HEK293 (cell line): ENCODE measurements at regions not wholly inside any gene's neighbourhood (a gene's known extent, or its start where the extent isn't known, plus 50 kb on each side); places are given as distances from the start of the nearest gene placed in this dataset.

Experiments used
- CTCF ChIA-PET: fragments of 350-600 bp; formaldehyde crosslinking; extraction: SDS; loops from one replicate; lab custom pipeline; 2021; ENCODE audit warnings: antibody characterized with exemption; lab: Yijun Ruan, JAX
- POLR2A ChIA-PET: fragments of 300-600 bp; formaldehyde crosslinking; extraction: SDS; loops from one replicate; lab custom pipeline; 2020; ENCODE audit warnings: antibody characterized with exemption, inconsistent platforms; lab: Yijun Ruan, JAX
- H3K27ac ChIP-seq: fragments of 200-500 bp; sonication (Bioruptor generic); 2 replicates; pipeline ENCODE4 v1.5.1; 2014; ENCODE audit warnings: low read depth, low read length, control low read depth, inconsistent platforms; ENCODE audit errors: extremely low read depth
- H3K36me3 ChIP-seq, 2 experiments: fragments of 200-500 bp in 1 of 2; sonication (Bioruptor generic) in 1 of 2; 1 replicate in 1 of 2; 2 replicates in 1 of 2; pipeline ENCODE4 v1.5.1; 2014 to 2017; ENCODE audit warnings: inconsistent platforms in 2 of 2, low read length in 2 of 2; ENCODE audit not compliant: control insufficient read depth in 2 of 2, insufficient read depth in 1 of 2
- H3K4me1 ChIP-seq: fragments of 200-500 bp; sonication (Bioruptor generic); 2 replicates; pipeline ENCODE4 v1.5.1; 2014; ENCODE audit warnings: mild to moderate bottlenecking, low read length, inconsistent platforms; ENCODE audit not compliant: control insufficient read depth, insufficient read depth
- H3K4me3 ChIP-seq: 2 replicates; pipeline ENCODE4 v1.5.1; 2011; ENCODE audit warnings: low read depth, mild to moderate bottlenecking, control low read depth, low read length, moderate library complexity
- H3K9me3 ChIP-seq: fragments of 200-500 bp; sonication (Bioruptor generic); 2 replicates; pipeline ENCODE4 v1.5.1; 2014; ENCODE audit warnings: low read depth, low read length, inconsistent platforms; ENCODE audit not compliant: control insufficient read depth, insufficient read depth
- EGR2 ChIP-seq: fragments of 450-650 bp; formaldehyde crosslinking; IDR thresholded peaks from 2 replicates; pipeline ENCODE4 v1.5.1; 2016; ENCODE audit warnings: low read depth, missing biosample characterization, missing genetic modification characterization
- PATZ1 ChIP-seq: fragments of 450-650 bp; formaldehyde crosslinking; IDR thresholded peaks from 2 replicates; pipeline ENCODE4 v1.5.1; 2016; ENCODE audit warnings: missing biosample characterization, missing genetic modification characterization
- REPIN1 ChIP-seq: fragments of 450-650 bp; formaldehyde crosslinking; IDR thresholded peaks from 2 replicates; pipeline ENCODE4 v1.5.1; 2017; ENCODE audit warnings: missing biosample characterization, missing genetic modification characterization, low read depth
- ZNF169 ChIP-seq: fragments of 450-650 bp; formaldehyde crosslinking; IDR thresholded peaks from 2 replicates; pipeline ENCODE4 v1.5.1; 2016; ENCODE audit warnings: missing biosample characterization, missing genetic modification characterization
- ZNF174 ChIP-seq: fragments of 450-650 bp; formaldehyde crosslinking; IDR thresholded peaks from 2 replicates; pipeline ENCODE4 v1.5.0; 2017; ENCODE audit warnings: missing biosample characterization, mild to moderate bottlenecking, missing genetic modification characterization
- ZNF202 ChIP-seq: fragments of 450-650 bp; formaldehyde crosslinking; IDR thresholded peaks from 2 replicates; pipeline ENCODE4 v1.5.1; 2016; ENCODE audit warnings: missing biosample characterization, missing genetic modification characterization, borderline replicate concordance
- ZNF239 ChIP-seq: fragments of 450-650 bp; formaldehyde crosslinking; IDR thresholded peaks from 2 replicates; pipeline ENCODE4 v1.5.1; 2016; ENCODE audit warnings: missing biosample characterization, missing genetic modification characterization
- ZNF280C ChIP-seq: fragments of 450-650 bp; formaldehyde crosslinking; IDR thresholded peaks from 2 replicates; pipeline ENCODE4 v1.5.1; 2016; ENCODE audit warnings: missing biosample characterization, missing genetic modification characterization
- ZNF302 ChIP-seq: fragments of 450-650 bp; formaldehyde crosslinking; IDR thresholded peaks from 2 replicates; pipeline ENCODE4 v1.5.1; 2016; ENCODE audit warnings: missing biosample characterization, missing genetic modification characterization, low read depth
- ZNF324 ChIP-seq: fragments of 450-650 bp; formaldehyde crosslinking; IDR thresholded peaks from 2 replicates; pipeline ENCODE4 v1.5.1; 2016; ENCODE audit warnings: missing biosample characterization, missing genetic modification characterization
- ZNF354C ChIP-seq: fragments of 450-650 bp; formaldehyde crosslinking; IDR thresholded peaks from 2 replicates; pipeline ENCODE4 v1.5.1; 2016; ENCODE audit warnings: missing biosample characterization, missing genetic modification characterization, low read depth, borderline replicate concordance
- ZNF48 ChIP-seq: fragments of 450-650 bp; formaldehyde crosslinking; IDR thresholded peaks from 2 replicates; pipeline ENCODE4 v1.5.1; 2016; ENCODE audit warnings: missing biosample characterization, missing genetic modification characterization
- ZNF571 ChIP-seq: fragments of 450-650 bp; formaldehyde crosslinking; IDR thresholded peaks from 2 replicates; pipeline ENCODE4 v1.5.0; 2017; ENCODE audit warnings: missing biosample characterization, missing genetic modification characterization
- ZNF621 ChIP-seq: fragments of 450-650 bp; formaldehyde crosslinking; IDR thresholded peaks from 2 replicates; pipeline ENCODE4 v1.5.1; 2017; ENCODE audit warnings: missing biosample characterization, missing genetic modification characterization
- ZNF654 ChIP-seq: fragments of 450-650 bp; formaldehyde crosslinking; IDR thresholded peaks from 2 replicates; pipeline ENCODE4 v1.5.1; 2016; ENCODE audit warnings: low read depth, missing biosample characterization, missing genetic modification characterization
- ZNF704 ChIP-seq: fragments of 450-650 bp; formaldehyde crosslinking; IDR thresholded peaks from 2 replicates; pipeline ENCODE4 v1.5.1; 2016; ENCODE audit warnings: missing biosample characterization, missing genetic modification characterization
- ZNF768 ChIP-seq: fragments of 450-650 bp; formaldehyde crosslinking; IDR thresholded peaks from 2 replicates; pipeline ENCODE4 v1.5.1; 2018; ENCODE audit warnings: missing biosample characterization, mild to moderate bottlenecking, missing genetic modification characterization
- ZSCAN30 ChIP-seq: fragments of 450-650 bp; IDR thresholded peaks from 2 replicates; pipeline ENCODE4 v1.5.1; 2018; ENCODE audit warnings: missing biosample characterization, mild to moderate bottlenecking, missing genetic modification characterization, moderate library complexity
- TF ChIP-seq, protein P1 (sequence below): fragments of 450-650 bp; formaldehyde crosslinking; IDR thresholded peaks from 2 replicates; pipeline ENCODE4 v1.5.0; 2017; ENCODE audit warnings: missing biosample characterization, missing genetic modification characterization, borderline replicate concordance
- TF ChIP-seq, protein P2 (sequence below): fragments of 450-650 bp; formaldehyde crosslinking; IDR thresholded peaks from 2 replicates; pipeline ENCODE4 v1.5.1; 2016; ENCODE audit warnings: missing biosample characterization, missing genetic modification characterization

DNA sequence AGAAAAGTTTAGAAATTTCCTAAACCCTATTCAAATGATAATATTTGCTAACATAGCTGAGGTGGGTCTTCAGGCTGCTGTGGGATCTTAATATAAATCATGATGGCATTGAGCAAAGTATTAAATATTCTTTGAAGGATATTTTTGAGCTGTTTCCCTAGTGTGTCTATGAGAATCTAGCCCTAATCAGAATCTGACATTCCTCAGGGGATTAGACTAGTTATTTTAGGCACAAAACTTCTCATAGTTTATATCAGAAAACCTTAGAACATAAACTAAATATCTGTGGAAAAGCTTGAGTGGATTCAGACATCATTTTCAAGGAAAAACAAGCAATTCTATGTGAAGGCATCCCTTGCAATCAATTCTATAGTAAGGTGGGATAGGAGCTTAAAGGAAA, 594.5 kb downstream of the RFPL4B start (continued):
- TF ChIP-seq, protein P1, sequence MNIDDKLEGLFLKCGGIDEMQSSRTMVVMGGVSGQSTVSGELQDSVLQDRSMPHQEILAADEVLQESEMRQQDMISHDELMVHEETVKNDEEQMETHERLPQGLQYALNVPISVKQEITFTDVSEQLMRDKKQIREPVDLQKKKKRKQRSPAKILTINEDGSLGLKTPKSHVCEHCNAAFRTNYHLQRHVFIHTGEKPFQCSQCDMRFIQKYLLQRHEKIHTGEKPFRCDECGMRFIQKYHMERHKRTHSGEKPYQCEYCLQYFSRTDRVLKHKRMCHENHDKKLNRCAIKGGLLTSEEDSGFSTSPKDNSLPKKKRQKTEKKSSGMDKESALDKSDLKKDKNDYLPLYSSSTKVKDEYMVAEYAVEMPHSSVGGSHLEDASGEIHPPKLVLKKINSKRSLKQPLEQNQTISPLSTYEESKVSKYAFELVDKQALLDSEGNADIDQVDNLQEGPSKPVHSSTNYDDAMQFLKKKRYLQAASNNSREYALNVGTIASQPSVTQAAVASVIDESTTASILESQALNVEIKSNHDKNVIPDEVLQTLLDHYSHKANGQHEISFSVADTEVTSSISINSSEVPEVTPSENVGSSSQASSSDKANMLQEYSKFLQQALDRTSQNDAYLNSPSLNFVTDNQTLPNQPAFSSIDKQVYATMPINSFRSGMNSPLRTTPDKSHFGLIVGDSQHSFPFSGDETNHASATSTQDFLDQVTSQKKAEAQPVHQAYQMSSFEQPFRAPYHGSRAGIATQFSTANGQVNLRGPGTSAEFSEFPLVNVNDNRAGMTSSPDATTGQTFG (tag by site-specific recombination), result no peak
- no peak for TF ChIP-seq ZNF324

- Histone ChIP-seq H3K4me1 (no peaks in the 10 kb centered on the region), H3K36me3 (no peaks in the 10 kb centered on the region), H3K27ac (no peak overlapping the region)
- CTCF ChIA-PET, result interaction anchor here (0.7 kb wide), 1 partner anchor 677 kb away, joined by 4 read pairs; no protein-coding TSS in a partner anchor
- TF ChIP-seq ZNF202, result no peak
- no peak for TF ChIP-seq ZNF654 (tag by site-specific recombination)
- no peak for TF ChIP-seq ZSCAN30 (tag by site-specific recombination)
- TF ChIP-seq, protein P2, sequence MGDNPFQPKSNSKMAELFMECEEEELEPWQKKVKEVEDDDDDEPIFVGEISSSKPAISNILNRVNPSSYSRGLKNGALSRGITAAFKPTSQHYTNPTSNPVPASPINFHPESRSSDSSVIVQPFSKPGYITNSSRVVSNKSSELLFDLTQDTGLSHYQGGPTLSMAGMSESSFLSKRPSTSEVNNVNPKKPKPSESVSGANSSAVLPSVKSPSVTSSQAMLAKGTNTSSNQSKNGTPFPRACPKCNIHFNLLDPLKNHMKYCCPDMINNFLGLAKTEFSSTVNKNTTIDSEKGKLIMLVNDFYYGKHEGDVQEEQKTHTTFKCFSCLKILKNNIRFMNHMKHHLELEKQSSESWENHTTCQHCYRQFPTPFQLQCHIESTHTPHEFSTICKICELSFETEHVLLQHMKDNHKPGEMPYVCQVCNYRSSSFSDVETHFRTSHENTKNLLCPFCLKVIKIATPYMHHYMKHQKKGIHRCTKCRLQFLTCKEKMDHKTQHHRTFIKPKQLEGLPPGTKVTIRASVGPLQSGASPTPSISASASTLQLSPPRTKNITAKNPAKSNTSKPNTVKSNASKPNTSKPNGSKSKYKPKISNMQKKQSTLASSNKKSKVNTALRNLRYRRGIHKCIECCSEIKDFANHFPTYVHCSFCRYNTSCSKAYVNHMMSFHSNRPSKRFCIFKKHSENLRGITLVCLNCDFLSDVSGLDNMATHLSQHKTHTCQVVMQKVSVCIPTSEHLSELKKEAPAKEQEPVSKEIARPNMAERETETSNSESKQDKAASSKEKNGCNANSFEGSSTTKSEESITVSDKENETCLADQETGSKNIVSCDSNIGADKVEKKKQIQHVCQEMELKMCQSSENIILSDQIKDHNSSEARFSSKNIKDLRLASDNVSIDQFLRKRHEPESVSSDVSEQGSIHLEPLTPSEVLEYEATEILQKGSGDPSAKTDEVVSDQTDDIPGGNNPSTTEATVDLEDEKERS (tag by site-specific recombination), result no peak
- TF ChIP-seq ZNF571 (tag by site-specific recombination), result no peak
- TF ChIP-seq ZNF704 (tag by site-specific recombination), result no peak
- no peak for TF ChIP-seq ZNF169 (tag by site-specific recombination)
- no peak for TF ChIP-seq ZNF621 (tag by site-specific recombination)
- TF ChIP-seq ZNF48 (tag by site-specific recombination), result no peak
- TF ChIP-seq EGR2 (tag by site-specific recombination), result no peak
- no peak for TF ChIP-seq REPIN1 (tag by site-specific recombination)
- no peak for TF ChIP-seq ZNF174
- no peak for TF ChIP-seq ZNF302
- TF ChIP-seq ZNF354C (tag by site-specific recombination), result no peak
- no peak for TF ChIP-seq PATZ1 (tag by site-specific recombination)
- no peak for TF ChIP-seq ZNF239 (tag by site-specific recombination)
- TF ChIP-seq ZNF768, result no peak
- no peak for TF ChIP-seq ZNF280C (tag by site-specific recombination)
- TF ChIP-seq, all 188 proteins: peak for 0
- POLR2A ChIA-PET, result no interaction called here
- no peak overlapping the region for H3K4me3 ChIP-seq
- H3K9me3 ChIP-seq, result no peaks in the 10 kb centered on the region
Measured at GRCh38 chr6:112946051-112946450, 598.9 kb downstream of the RFPL4B start.
